ENCODE measurements at regions not wholly inside any gene's neighbourhood (a gene's known extent, or its start where the extent isn't known, plus 50 kb on each side); places are given as distances from the start of the nearest gene placed in this dataset.

GRCh38 chrX:124524852-124525251 lies 178.5 kb downstream of the SH2D1A start:
- Histone ChIP-seq H3K4me1 (ENCODE audit: control insufficient read depth, extremely low read depth, insufficient read depth, low read length) (no peaks in the 10 kb centered on the region), H3K4me3 (replicated peaks in 1 of 4; ENCODE audit: control extremely low read depth in 1 of 4, insufficient read depth in 1 of 4, low read depth in 3 of 4, low read length in 4 of 4) (no peak overlapping the region), H3K27ac (ENCODE audit: insufficient read depth, low read length) (no peak overlapping the region), H3K79me2 (ENCODE audit: control insufficient read depth, insufficient read depth, low read length) (no peaks in the 10 kb centered on the region), H2AFZ (ENCODE audit: low read length) (no peak overlapping the region), H3K9ac (ENCODE audit: insufficient read depth, low read length) (no peak overlapping the region), H4K20me1 (ENCODE audit: control insufficient read depth, extremely low read depth, insufficient read depth, low read length) (no peaks in the 10 kb centered on the region), H3K36me3 (ENCODE audit: control insufficient read depth, insufficient read depth, low read length) (no peaks in the 10 kb centered on the region), H3K9me3 (ENCODE audit: control insufficient read depth, insufficient read depth, low read depth, low read length) (no peaks in the 10 kb centered on the region), H3K27me3 (ENCODE audit: control insufficient read depth, insufficient read depth, low read length) (no peaks in the 10 kb centered on the region), H3K4me2 (ENCODE audit: extremely low read depth, insufficient read depth, low read length) (no peak overlapping the region)
- no peak for DNase-seq (ENCODE audit: low read depth in 2 of 2)
- TF ChIP-seq EZH2 (IDR thresholded peaks at IDR 0.05; ENCODE audit: low read length, missing control alignments) = no peak
- TF ChIP-seq, protein P1, sequence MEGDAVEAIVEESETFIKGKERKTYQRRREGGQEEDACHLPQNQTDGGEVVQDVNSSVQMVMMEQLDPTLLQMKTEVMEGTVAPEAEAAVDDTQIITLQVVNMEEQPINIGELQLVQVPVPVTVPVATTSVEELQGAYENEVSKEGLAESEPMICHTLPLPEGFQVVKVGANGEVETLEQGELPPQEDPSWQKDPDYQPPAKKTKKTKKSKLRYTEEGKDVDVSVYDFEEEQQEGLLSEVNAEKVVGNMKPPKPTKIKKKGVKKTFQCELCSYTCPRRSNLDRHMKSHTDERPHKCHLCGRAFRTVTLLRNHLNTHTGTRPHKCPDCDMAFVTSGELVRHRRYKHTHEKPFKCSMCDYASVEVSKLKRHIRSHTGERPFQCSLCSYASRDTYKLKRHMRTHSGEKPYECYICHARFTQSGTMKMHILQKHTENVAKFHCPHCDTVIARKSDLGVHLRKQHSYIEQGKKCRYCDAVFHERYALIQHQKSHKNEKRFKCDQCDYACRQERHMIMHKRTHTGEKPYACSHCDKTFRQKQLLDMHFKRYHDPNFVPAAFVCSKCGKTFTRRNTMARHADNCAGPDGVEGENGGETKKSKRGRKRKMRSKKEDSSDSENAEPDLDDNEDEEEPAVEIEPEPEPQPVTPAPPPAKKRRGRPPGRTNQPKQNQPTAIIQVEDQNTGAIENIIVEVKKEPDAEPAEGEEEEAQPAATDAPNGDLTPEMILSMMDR (conservative IDR thresholded peaks at IDR 0.05 in 1 of 2, IDR thresholded peaks at IDR 0.05 in 1 of 2; ENCODE audit: low read depth in 1 of 2, low read length in 2 of 2) = no peak

DNA sequence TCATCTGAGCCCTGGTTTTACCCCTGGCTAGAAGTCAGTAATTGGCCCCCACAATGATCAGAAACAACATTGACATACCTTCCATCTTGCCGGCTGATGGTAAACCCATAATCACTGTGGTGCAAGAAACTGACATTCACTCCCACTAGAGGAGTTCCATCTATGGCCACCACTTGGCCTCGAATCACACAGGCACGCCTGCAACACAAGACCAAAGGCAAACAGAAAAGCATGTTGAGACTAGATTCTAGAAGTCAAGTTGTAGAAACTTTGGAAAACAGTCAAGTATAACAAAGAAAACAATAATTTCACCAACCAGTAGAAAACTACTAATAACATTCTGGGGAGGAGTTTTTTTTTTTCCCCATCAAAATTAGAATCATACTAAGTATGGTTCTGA lies 183.4 kb downstream of the SH2D1A start:
- Histone ChIP-seq H3K27me3 (ENCODE audit: control insufficient read depth, insufficient read depth, low read length) (no peaks in the 10 kb centered on the region), H3K4me3 (replicated peaks in 1 of 4; ENCODE audit: control extremely low read depth in 1 of 4, insufficient read depth in 1 of 4, low read depth in 3 of 4, low read length in 4 of 4) (no peak overlapping the region), H2AFZ (ENCODE audit: low read length) (no peak overlapping the region), H3K79me2 (ENCODE audit: control insufficient read depth, insufficient read depth, low read length) (no peaks in the 10 kb centered on the region), H4K20me1 (ENCODE audit: control insufficient read depth, extremely low read depth, insufficient read depth, low read length) (no peaks in the 10 kb centered on the region), H3K4me2 (ENCODE audit: extremely low read depth, insufficient read depth, low read length) (no peak overlapping the region), H3K4me1 (ENCODE audit: control insufficient read depth, extremely low read depth, insufficient read depth, low read length) (no peaks in the 10 kb centered on the region), H3K9ac (ENCODE audit: insufficient read depth, low read length) (no peak overlapping the region), H3K27ac (ENCODE audit: insufficient read depth, low read length) (no peak overlapping the region), H3K9me3 (ENCODE audit: control insufficient read depth, insufficient read depth, low read depth, low read length) (no peaks in the 10 kb centered on the region), H3K36me3 (ENCODE audit: control insufficient read depth, insufficient read depth, low read length) (no peaks in the 10 kb centered on the region)
- no peak for DNase-seq (ENCODE audit: low read depth in 2 of 2)
- TF ChIP-seq, protein P1 (conservative IDR thresholded peaks at IDR 0.05 in 1 of 2, IDR thresholded peaks at IDR 0.05 in 1 of 2; ENCODE audit: low read depth in 1 of 2, low read length in 2 of 2) = no peak
- no peak for TF ChIP-seq EZH2 (IDR thresholded peaks at IDR 0.05; ENCODE audit: low read length, missing control alignments)

GRCh38 chrX:124530803-124531202 lies 184.4 kb downstream of the SH2D1A start:
- Histone ChIP-seq H3K4me1 (ENCODE audit: control insufficient read depth, extremely low read depth, insufficient read depth, low read length) (no peaks in the 10 kb centered on the region), H2AFZ (ENCODE audit: low read length) (no peak overlapping the region), H3K27ac (ENCODE audit: insufficient read depth, low read length) (no peak overlapping the region), H4K20me1 (ENCODE audit: control insufficient read depth, extremely low read depth, insufficient read depth, low read length) (no peaks in the 10 kb centered on the region), H3K4me2 (ENCODE audit: extremely low read depth, insufficient read depth, low read length) (no peak overlapping the region), H3K9ac (ENCODE audit: insufficient read depth, low read length) (no peak overlapping the region), H3K79me2 (ENCODE audit: control insufficient read depth, insufficient read depth, low read length) (no peaks in the 10 kb centered on the region), H3K9me3 (ENCODE audit: control insufficient read depth, insufficient read depth, low read depth, low read length) (no peaks in the 10 kb centered on the region), H3K36me3 (ENCODE audit: control insufficient read depth, insufficient read depth, low read length) (no peaks in the 10 kb centered on the region), H3K27me3 (ENCODE audit: control insufficient read depth, insufficient read depth, low read length) (no peaks in the 10 kb centered on the region), H3K4me3 (replicated peaks in 1 of 4; ENCODE audit: control extremely low read depth in 1 of 4, insufficient read depth in 1 of 4, low read depth in 3 of 4, low read length in 4 of 4) (no peak overlapping the region)
- TF ChIP-seq EZH2 (IDR thresholded peaks at IDR 0.05; ENCODE audit: low read length, missing control alignments) = no peak
- TF ChIP-seq, protein P1 (conservative IDR thresholded peaks at IDR 0.05 in 1 of 2, IDR thresholded peaks at IDR 0.05 in 1 of 2; ENCODE audit: low read depth in 1 of 2, low read length in 2 of 2) = no peak
- DNase-seq (ENCODE audit: low read depth in 2 of 2) = no peak

Measured in fibroblast of lung (primary cell).